ENCODE measurements at regions not wholly inside any gene's neighbourhood (a gene's known extent, or its start where the extent isn't known, plus 50 kb on each side); places are given as distances from the start of the nearest gene placed in this dataset.

- H3K4me3 ChIP-seq (ENCODE audit: low read depth, low read length) = no peak overlapping the region
- no peak for DNase-seq (ENCODE audit: low read depth)
- no peak for TF ChIP-seq CTCF (IDR thresholded peaks at IDR 0.05; ENCODE audit: low read depth, low read length, missing control alignments)
Measured at GRCh38 chr19:29012457-29012856, 200.5 kb downstream of the UQCRFS1 start.

GRCh38 chr19:29010276-29010675 lies 202.7 kb downstream of the UQCRFS1 start:
- no peak overlapping the region for H3K4me3 ChIP-seq (ENCODE audit: low read depth, low read length)
- no peak for TF ChIP-seq CTCF (IDR thresholded peaks at IDR 0.05; ENCODE audit: low read depth, low read length, missing control alignments)
- DNase-seq (ENCODE audit: low read depth) = no peak

- no peak for TF ChIP-seq CTCF (IDR thresholded peaks at IDR 0.05; ENCODE audit: low read depth, low read length, missing control alignments)
Measured at GRCh38 chr19:29006057-29006735, 206.8 kb downstream of the UQCRFS1 start.

GRCh38 chr19:29004796-29005195 lies 208.2 kb downstream of the UQCRFS1 start:
- TF ChIP-seq CTCF (IDR thresholded peaks at IDR 0.05; ENCODE audit: low read depth, low read length, missing control alignments) = no peak
- no peak overlapping the region for H3K4me3 ChIP-seq (ENCODE audit: low read depth, low read length)
- no peak for DNase-seq (ENCODE audit: low read depth)

More at GRCh38 chr19:29006057-29006735, 206.8 kb downstream of the UQCRFS1 start:
- DNase-seq (ENCODE audit: low read depth) = no peak
- no peak overlapping the region for H3K4me3 ChIP-seq (ENCODE audit: low read depth, low read length)

- no peak for DNase-seq (ENCODE audit: low read depth)
- no peak for TF ChIP-seq CTCF (IDR thresholded peaks at IDR 0.05; ENCODE audit: low read depth, low read length, missing control alignments)
Measured at GRCh38 chr19:29003641-29004409, 209.1 kb downstream of the UQCRFS1 start.

GRCh38 chr19:29002336-29002735 lies 210.6 kb downstream of the UQCRFS1 start:
- no peak overlapping the region for H3K4me3 ChIP-seq (ENCODE audit: low read depth, low read length)
- no peak for DNase-seq (ENCODE audit: low read depth)
- no peak for TF ChIP-seq CTCF (IDR thresholded peaks at IDR 0.05; ENCODE audit: low read depth, low read length, missing control alignments)

More at GRCh38 chr19:29003641-29004409, 209.1 kb downstream of the UQCRFS1 start:
- H3K4me3 ChIP-seq (ENCODE audit: low read depth, low read length) = no peak overlapping the region
